NAMALWA (cell line): ENCODE measurements at regions not wholly inside any gene's neighbourhood (a gene's known extent, or its start where the extent isn't known, plus 50 kb on each side); places are given as distances from the start of the nearest gene placed in this dataset.
"Not testable (repeated sequence)": the region's sequence is repeated elsewhere in the genome, so short reads cannot be mapped to it uniquely, and the experiment has no call there.

Source experiments
- DNase-seq: peaks from one replicate; pipeline ENCODE4 v3.0.0-alpha.2; 2015; ENCODE audit warnings: low spot score

DNA sequence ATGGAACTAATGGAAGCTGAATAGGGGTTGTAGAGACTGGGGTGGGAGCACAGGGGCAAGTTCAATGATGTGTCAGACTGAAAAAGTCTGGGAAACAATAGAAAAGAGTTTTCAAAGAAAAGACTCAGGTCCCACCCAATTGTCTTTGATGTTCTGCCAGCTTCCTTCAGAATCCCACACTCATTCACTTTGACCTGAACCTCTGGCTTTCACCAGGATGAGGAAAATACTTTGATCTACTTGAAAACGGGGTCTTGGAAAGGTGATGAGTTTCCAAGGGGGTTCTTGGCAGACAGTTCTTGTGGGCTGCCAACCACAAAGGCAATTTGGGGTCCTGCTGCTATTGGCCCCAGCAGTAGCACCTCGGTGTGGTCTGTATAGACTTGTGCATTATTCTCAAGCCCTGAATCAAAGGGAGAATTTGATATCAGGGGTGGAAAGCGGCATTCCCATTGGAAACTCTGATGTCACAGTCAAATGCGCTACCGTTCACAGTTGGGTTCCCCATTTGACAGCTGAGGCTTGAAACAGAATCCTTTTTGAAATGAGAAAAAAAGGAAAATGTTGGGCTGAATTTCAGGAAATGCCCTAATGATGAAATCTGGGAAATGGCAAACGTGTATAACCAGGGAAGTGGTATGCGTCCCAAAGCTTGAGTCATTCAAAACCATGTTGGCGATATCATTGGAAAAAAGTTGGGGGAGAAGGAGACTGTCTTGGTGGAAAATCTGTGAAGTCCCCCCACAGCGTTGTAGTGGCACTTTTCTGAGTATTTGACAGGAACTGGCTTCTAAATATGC, 229.2 kb upstream of the LRTM1 start:
- no peak for DNase-seq

DNA sequence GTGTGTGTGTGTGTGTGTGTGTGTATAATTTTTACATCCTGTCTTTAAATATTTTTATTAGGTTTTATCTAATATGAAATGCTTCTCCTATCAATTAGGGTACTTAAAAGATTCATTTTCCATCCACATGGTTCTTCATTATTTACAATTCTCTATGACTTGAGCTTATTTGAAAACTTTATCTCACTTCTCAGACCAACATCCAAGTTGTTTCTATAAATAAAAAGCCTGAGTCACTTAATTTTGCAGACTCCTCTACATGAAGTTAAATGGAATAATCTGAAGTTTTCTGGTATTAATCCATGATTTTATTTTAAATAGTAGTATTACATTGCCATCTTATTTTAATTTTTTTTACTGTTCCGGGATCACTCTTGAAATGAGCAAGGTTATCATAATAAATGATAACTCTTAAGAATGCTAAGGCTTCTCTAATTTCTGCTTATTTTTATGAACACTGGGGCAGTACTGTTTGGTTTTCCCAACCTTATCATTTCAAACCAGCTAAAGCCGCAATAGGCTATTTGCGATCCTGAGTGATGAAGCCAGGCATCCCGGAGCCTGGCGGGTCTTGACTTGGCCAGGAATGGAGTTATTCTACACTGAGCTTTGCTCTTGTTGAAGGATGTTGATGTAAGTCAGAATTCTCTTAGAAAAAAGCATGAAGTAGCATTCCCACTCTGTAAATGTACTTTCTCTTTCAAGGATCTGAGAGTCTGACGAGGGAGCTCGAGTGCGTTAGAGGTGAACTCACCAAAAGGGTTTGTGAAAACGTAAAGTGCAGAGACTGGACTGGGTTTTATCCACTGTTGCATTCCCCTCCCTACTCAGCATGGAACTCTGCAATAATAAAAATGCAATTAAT, 220.2 kb upstream of the LRTM1 start:
- no peak for DNase-seq

DNA sequence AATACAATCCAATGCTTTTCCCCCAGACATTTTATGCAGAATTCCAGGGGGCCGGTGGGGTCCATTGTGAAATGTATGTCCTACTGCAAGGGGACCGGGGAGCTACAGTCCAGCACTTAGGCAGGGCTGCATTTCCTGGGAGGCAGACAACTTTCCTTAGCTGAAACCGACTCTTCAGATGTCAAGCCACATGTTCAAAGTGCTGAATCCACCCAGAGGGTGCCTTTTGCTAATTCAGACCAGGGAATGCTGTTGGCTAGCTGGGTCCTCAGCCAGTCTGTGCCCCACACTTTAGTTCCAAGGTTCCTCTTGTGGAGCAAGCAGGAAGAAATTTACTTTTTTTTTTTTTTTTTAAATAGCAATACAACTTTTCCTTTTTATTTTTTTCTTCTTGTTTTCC, 219.5 kb upstream of the LRTM1 start:
- no peak for DNase-seq

DNA sequence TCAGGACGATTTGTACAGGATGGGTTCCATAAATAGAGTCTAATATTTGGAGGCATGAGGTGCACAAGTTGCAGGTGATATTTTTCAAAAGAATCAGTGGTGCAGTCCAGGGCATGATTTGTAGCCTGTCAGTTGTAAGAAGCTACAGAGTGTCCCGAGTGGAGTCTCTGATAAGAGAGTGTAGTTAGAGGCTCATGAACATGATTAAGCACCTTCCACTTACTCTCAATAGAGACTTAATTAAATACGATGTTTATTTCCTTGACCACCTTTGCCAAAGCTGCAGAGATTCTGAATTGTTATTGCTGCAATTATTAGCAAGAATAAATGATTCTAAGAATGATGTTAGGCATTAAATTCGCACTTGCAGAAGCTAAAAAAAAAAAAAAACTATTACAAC, 218.4 kb upstream of the LRTM1 start:
- no peak for DNase-seq

DNA sequence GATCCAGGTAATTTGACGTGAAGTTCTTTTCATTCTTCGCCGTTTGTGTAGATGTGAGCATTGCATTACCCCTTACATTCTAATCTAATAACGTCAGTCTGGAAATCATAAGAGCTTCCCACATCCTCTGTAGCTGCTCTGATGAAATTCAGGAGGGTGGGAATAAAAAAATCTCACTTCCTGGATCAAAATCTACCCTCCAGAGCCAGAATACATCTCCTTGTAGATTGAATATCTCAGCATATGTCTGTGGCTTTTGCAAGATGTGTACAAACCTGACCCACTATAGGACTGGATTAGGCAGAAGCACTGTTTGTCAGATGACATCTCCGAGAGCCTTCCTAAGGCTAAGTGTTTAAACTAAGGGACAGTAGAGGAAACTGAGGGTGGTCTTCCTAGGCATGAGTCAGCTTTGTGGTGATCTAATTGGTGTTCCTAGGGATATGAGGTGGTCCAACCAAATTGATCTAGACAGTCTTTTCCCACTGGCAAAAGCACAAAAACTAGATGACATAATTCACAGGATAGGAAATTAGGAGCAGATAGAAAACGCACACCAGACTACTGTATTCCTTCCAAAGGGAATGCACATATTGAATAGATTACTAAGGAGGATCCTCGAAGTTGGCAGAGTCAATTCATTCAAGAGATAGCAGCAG, 216.3 kb upstream of the LRTM1 start:
- no peak for DNase-seq

DNA sequence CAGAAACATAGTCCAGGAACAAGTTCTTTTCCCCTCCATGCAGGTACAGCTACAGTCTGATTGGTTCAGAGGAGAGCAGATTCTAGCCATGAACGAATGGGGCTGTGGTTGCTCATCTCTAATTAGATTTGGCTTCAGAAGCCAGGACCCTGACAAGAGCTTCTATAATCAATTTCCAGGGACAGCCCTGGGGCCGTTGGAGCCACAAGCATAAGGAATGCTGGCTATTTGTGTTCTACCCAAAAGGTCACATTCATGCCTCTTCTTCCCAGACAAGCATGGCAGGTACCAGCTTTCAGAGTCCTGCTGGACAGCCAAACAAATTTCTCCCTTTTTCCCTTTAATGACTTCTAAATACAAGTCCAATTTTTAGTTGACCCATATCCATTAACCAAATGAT, 215.5 kb upstream of the LRTM1 start:
- no peak for DNase-seq

DNA sequence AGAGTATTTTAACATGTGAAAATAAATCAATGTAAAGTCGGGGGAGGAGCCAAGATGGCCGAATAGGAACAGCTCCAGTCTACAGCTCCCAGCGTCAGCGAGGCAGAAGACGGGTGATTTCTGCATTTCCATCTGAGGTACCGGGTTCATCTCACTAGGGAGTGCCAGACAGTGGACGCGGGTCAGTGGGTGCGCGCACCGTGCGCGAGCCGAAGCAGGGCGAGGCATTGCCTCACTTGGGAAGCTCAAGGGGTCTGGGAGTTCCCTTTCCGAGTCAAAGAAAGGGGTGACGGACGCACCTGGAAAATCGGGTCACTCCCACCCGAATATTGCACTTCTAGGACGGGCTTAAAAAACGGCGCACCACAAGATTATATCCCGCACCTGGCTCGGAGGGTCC, 208.4 kb upstream of the LRTM1 start:
- not testable (repeated sequence) for DNase-seq

DNA sequence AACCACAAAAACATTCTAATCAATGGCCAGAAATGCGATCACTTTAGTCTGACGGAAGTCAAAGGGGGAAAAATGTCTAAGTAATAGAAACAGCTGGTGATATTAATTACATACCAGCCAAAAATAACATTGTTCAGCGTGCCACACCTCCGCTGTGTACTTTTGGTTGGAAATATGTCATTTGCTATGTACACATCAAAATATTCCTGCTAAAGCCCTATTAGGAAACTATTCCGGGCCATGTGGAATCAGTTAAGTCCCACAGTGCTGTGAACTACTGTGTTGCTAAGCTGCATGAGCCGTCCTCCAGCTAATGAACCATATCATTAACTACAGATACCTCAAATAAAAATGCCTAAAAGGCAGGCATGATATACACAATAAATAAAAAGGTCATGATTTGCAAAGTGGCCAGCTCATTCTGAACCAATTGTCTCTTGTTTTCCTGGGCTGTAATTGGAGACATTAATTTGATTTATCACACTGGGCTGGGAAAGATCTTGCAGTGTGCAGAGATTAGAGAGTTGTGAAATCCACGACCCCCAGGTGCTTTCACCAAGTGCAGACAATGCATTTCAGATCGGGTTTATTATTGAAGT, 200.5 kb upstream of the LRTM1 start:
- DNase-seq: no peak

DNA sequence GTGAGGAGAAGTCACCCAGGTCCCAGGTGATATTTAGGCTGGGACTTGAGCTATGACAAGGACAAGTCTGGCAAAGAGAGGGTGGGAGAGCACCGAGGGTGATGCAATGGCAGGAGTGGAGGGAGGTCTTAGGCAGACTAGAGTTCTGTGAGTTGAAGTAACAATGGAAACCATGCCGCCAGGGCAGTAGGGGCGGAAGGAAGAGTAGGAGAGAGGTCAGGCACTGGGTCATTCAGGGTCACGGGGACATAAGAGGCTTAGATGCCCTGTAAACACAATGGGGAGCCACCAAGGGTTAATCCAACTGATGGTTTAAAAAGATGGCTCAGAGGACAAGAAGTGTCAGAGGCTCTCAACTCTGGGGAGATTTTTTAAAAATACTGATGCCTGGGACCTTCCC, 199.7 kb upstream of the LRTM1 start:
- DNase-seq: no peak

DNA sequence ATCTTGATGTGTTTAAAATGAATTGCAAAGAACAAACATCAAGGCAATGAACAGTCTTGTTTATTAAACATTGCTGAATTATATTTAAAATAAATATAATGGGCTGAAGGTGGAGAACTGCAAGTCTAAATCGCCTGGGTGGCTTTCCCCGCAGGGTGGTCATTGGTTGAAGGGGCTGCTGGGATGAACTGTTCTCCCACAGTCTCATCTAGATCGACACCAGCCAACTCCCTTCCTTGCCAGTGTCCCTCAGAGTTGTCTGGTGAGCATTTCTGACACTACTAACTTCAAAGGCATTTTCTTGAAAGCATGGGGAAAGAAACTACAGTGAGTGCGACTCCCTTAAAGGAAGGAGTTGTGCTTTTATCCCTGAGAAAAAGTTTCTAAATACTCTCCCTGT, 196.5 kb upstream of the LRTM1 start:
- DNase-seq: no peak
